Smooth muscle cell (in vitro differentiated cells): ENCODE measurements at regions not wholly inside any gene's neighbourhood (a gene's known extent, or its start where the extent isn't known, plus 50 kb on each side); places are given as distances from the start of the nearest gene placed in this dataset.
"Not testable (repeated sequence)": the region's sequence is repeated elsewhere in the genome, so short reads cannot be mapped to it uniquely, and the experiment has no call there.

Experiments used
- DNase-seq: peaks from one replicate; lab custom pipeline; 2025; ENCODE audit not compliant: unreplicated experiment; lab: John Stamatoyannopoulos, UW
- H2AFZ ChIP-seq: fragments of 200-600 bp; sonication (generic); 2 replicates; pipeline ENCODE4 v1.6.0; 2016; ENCODE audit warnings: antibody characterized with exemption, low read depth, mild to moderate bottlenecking
- H3F3A ChIP-seq: fragments of 200-600 bp; sonication (generic); 2 replicates; pipeline ENCODE4 v1.6.0; 2017; ENCODE audit warnings: antibody characterized with exemption, low read depth
- H3K27ac ChIP-seq: fragments of 200-600 bp; sonication (generic); 2 replicates; pipeline ENCODE4 v1.5.1; 2016; ENCODE audit warnings: low read depth, mild to moderate bottlenecking
- H3K27me3 ChIP-seq: fragments of 200-600 bp; sonication (generic); 2 replicates; pipeline ENCODE4 v1.6.1; 2016; ENCODE audit warnings: low read depth, mild to moderate bottlenecking
- H3K36me3 ChIP-seq: fragments of 200-600 bp; sonication (generic); 2 replicates; pipeline ENCODE4 v1.5.1; 2016; ENCODE audit warnings: low read depth
- H3K4me1 ChIP-seq: fragments of 200-600 bp; sonication (generic); 2 replicates; pipeline ENCODE4 v1.5.1; 2016; ENCODE audit warnings: low read depth
- H3K4me2 ChIP-seq: fragments of 200-600 bp; sonication (generic); 2 replicates; pipeline ENCODE4 v1.6.0; 2016; ENCODE audit warnings: mild to moderate bottlenecking
- H3K4me3 ChIP-seq: fragments of 200-600 bp; sonication (generic); 2 replicates; pipeline ENCODE4 v1.5.1; 2016; ENCODE audit warnings: mild to moderate bottlenecking
- H3K79me2 ChIP-seq: fragments of 200-600 bp; sonication (generic); 2 replicates; pipeline ENCODE4 v1.6.0; 2016; ENCODE audit warnings: low read depth, mild to moderate bottlenecking
- H3K9ac ChIP-seq: fragments of 200-600 bp; sonication (generic); 2 replicates; pipeline ENCODE4 v1.6.0; 2016; ENCODE audit warnings: low read depth
- H3K9me3 ChIP-seq: fragments of 200-600 bp; sonication (generic); replicated peaks from 2 replicates; pipeline ENCODE4 v1.5.1; 2016; ENCODE audit warnings: low read depth
- H4K20me1 ChIP-seq: fragments of 200-600 bp; sonication (generic); 2 replicates; pipeline ENCODE4 v1.6.0; 2016; ENCODE audit warnings: low read depth
- WGBS: methylation state at CpG from one replicate; pipeline ENCODE4 v1.1.7; 2016; ENCODE audit warnings: low lambda C conversion rate; 5-methylcytosine and 5-hydroxymethylcytosine counted together
- TF ChIP-seq, protein P1 (sequence below): fragments of 200-600 bp; sonication (generic); IDR thresholded peaks from 2 replicates; pipeline ENCODE4 v1.5.1; 2017; ENCODE audit warnings: borderline replicate concordance, mild to moderate bottlenecking, antibody characterized with exemption; ENCODE audit not compliant: insufficient read depth, poor library complexity, severe bottlenecking

DNA sequence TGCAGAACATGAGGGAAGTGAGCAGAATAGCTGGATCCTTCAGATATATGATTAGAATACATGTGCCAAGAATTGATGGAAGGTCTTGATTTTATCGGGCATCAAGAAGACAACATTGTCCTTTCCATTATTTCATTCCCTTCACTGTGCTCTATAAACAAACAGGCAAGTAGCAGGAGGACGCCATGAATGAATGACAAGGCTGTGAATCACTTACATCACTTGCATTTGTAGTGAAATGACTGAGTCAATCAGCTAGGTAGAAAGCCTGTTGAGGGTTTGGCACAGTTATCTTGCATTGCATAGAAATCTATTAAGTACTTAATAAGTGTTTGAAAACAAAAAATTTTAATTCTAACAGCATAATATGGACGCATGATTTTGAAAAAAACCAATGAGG lies 548.8 kb upstream of the IZUMO3 start:
- Histone ChIP-seq H3K27ac (no peak overlapping the region), H4K20me1 (no peaks in the 10 kb centered on the region), H3F3A (no peaks in the 10 kb centered on the region), H3K9ac (no peak overlapping the region), H3K4me2 (no peak overlapping the region), H3K79me2 (no peaks in the 10 kb centered on the region), H3K27me3 (no peaks in the 10 kb centered on the region), H2AFZ (no peak overlapping the region), H3K4me1 (no peaks in the 10 kb centered on the region), H3K36me3 (no peaks in the 10 kb centered on the region), H3K4me3 (no peak overlapping the region), H3K9me3 (no peaks in the 10 kb centered on the region)
- DNase-seq = no peak
- 86% methylated on average over 3 of the region's 3 CpGs for WGBS
- TF ChIP-seq, protein P1, sequence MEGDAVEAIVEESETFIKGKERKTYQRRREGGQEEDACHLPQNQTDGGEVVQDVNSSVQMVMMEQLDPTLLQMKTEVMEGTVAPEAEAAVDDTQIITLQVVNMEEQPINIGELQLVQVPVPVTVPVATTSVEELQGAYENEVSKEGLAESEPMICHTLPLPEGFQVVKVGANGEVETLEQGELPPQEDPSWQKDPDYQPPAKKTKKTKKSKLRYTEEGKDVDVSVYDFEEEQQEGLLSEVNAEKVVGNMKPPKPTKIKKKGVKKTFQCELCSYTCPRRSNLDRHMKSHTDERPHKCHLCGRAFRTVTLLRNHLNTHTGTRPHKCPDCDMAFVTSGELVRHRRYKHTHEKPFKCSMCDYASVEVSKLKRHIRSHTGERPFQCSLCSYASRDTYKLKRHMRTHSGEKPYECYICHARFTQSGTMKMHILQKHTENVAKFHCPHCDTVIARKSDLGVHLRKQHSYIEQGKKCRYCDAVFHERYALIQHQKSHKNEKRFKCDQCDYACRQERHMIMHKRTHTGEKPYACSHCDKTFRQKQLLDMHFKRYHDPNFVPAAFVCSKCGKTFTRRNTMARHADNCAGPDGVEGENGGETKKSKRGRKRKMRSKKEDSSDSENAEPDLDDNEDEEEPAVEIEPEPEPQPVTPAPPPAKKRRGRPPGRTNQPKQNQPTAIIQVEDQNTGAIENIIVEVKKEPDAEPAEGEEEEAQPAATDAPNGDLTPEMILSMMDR = no peak

- no peaks in the 10 kb centered on the region for H3K79me2 ChIP-seq
- WGBS = 89% methylated on average over 3 of the region's 3 CpGs
- TF ChIP-seq, protein P1 = no peak
- H4K20me1 ChIP-seq = no peaks in the 10 kb centered on the region
- no peaks in the 10 kb centered on the region for H3F3A ChIP-seq
- no peaks in the 10 kb centered on the region for H3K9me3 ChIP-seq
- no peak for DNase-seq
- no peaks in the 10 kb centered on the region for H3K27me3 ChIP-seq
- H2AFZ ChIP-seq = no peak overlapping the region
- H3K9ac ChIP-seq = no peak overlapping the region
- H3K4me1 ChIP-seq = no peaks in the 10 kb centered on the region
- no peak overlapping the region for H3K27ac ChIP-seq
- no peak overlapping the region for H3K4me2 ChIP-seq
- H3K36me3 ChIP-seq = no peaks in the 10 kb centered on the region
- no peak overlapping the region for H3K4me3 ChIP-seq
These were observed 532.5 kb upstream of the IZUMO3 start for GRCh38 chr9:25078202-25078601.

GRCh38 chr9:25048098-25048724 lies 502.5 kb upstream of the IZUMO3 start:
- H3K9ac ChIP-seq = no peak overlapping the region
- 94% methylated on average over 1 of the region's 1 CpG for WGBS
- no peak overlapping the region for H2AFZ ChIP-seq
- no peak overlapping the region for H3K27ac ChIP-seq
- H3K9me3 ChIP-seq = no peaks in the 10 kb centered on the region
- H3K27me3 ChIP-seq = no peaks in the 10 kb centered on the region
- no peaks in the 10 kb centered on the region for H4K20me1 ChIP-seq
- no peak for DNase-seq
- no peaks in the 10 kb centered on the region for H3K36me3 ChIP-seq
- H3F3A ChIP-seq = no peaks in the 10 kb centered on the region
- TF ChIP-seq, protein P1 = no peak
- no peak overlapping the region for H3K4me2 ChIP-seq
- H3K4me1 ChIP-seq = no peaks in the 10 kb centered on the region
- no peak overlapping the region for H3K4me3 ChIP-seq
- H3K79me2 ChIP-seq = no peaks in the 10 kb centered on the region

GRCh38 chr9:25045469-25045868 lies 499.8 kb upstream of the IZUMO3 start:
- WGBS = 86% methylated on average over 8 of the region's 8 CpGs
- H3K9ac ChIP-seq = not testable (repeated sequence)

More at GRCh38 chr9:25045469-25045868, 499.8 kb upstream of the IZUMO3 start:
- H4K20me1 ChIP-seq, H3K4me1 ChIP-seq, H3F3A ChIP-seq, H3K36me3 ChIP-seq, H3K27me3 ChIP-seq, H3K79me2 ChIP-seq, H2AFZ ChIP-seq, DNase-seq, H3K4me3 ChIP-seq, H3K9me3 ChIP-seq, H3K27ac ChIP-seq, H3K4me2 ChIP-seq: not testable (repeated sequence)
